ENCODE measurements at regions not wholly inside any gene's neighbourhood (a gene's known extent, or its start where the extent isn't known, plus 50 kb on each side); places are given as distances from the start of the nearest gene placed in this dataset.

GRCh38 chrX:140099221-140099620 is 133.9 kb upstream of the CXorf66 start:
- POLR2A ChIA-PET: no interaction called here
- Histone ChIP-seq H3K9me3 (replicated peaks; ENCODE audit: control insufficient read depth, insufficient read depth, low read depth, low read length) (no peaks in the 10 kb centered on the region), H3K9me1 (ENCODE audit: control insufficient read depth, insufficient read depth, low read length) (no peaks in the 10 kb centered on the region), H3K4me1 (replicated peaks in 1 of 2; ENCODE audit: control insufficient read depth in 2 of 2, insufficient read depth in 2 of 2, low read length in 2 of 2) (no peaks in the 10 kb centered on the region), H3K79me2 (ENCODE audit: control insufficient read depth, insufficient read depth, low read length) (no peaks in the 10 kb centered on the region), H4K20me1 (replicated peaks; ENCODE audit: control insufficient read depth, insufficient read depth, low read length) (no peaks in the 10 kb centered on the region), H2AFZ (ENCODE audit: low read depth, low read length) (no peak overlapping the region), H3K27me3 (ENCODE audit: control insufficient read depth in 2 of 2, insufficient read depth in 2 of 2, low read length in 2 of 2) (no peaks in the 10 kb centered on the region), H3K36me3 (ENCODE audit: control insufficient read depth, insufficient read depth, low read length) (no peaks in the 10 kb centered on the region), H3K4me3 (no peak overlapping the region), H3K27ac (ENCODE audit: extremely low read depth, low read depth, low read length) (no peak overlapping the region), H3K4me2 (ENCODE audit: insufficient read depth, low read length) (no peak overlapping the region), H3K9ac (ENCODE audit: insufficient read depth in 1 of 2, low read depth in 2 of 2, low read length in 2 of 2) (no peak overlapping the region)
- intact Hi-C loops (cut with micrococcal nuclease): no loop called here
- BruUV-seq (replicated peaks): no TSS peak
- DNase-seq (ENCODE audit: extremely low read depth in 1 of 4, low spot score in 3 of 4): no peak
- CTCF ChIA-PET (ENCODE audit: low intra/inter-chr PET ratio): no interaction called here
- WGBS (ENCODE audit: insufficient coverage, low coverage, missing lambda C conversion rate): 0% methylated on average over 4 of the region's 4 CpGs
- ATAC-seq: no peak
- in situ Hi-C loops (cut with MboI): no loop called here
- FAIRE-seq: no peak
- no peak for TF ChIP-seq SNAPC5 (CRISPR knock-in tag; IDR thresholded peaks at IDR 0.05)
- TF ChIP-seq ZNF589 (CRISPR knock-in tag; IDR thresholded peaks at IDR 0.05; ENCODE audit: low read depth): no peak
- TF ChIP-seq POLR2AphosphoS2 (IDR thresholded peaks at IDR 0.05; ENCODE audit: low read length): no peak
- no peak for TF ChIP-seq IRF2 (CRISPR knock-in tag; IDR thresholded peaks at IDR 0.05)
- no peak for TF ChIP-seq NONO (IDR thresholded peaks at IDR 0.05; ENCODE audit: low read depth in 2 of 2, low read length in 1 of 2)
- no peak for TF ChIP-seq ZNF785 (CRISPR knock-in tag; IDR thresholded peaks at IDR 0.05)
- no peak for TF ChIP-seq SREBF1 (IDR thresholded peaks at IDR 0.05; ENCODE audit: borderline replicate concordance, low read depth, low read length)
- TF ChIP-seq CUX1 (CRISPR knock-in tag; IDR thresholded peaks at IDR 0.05): no peak
- no peak for TF ChIP-seq CHCHD3 (CRISPR knock-in tag; IDR thresholded peaks at IDR 0.05)
- TF ChIP-seq MNT (conservative IDR thresholded peaks at IDR 0.05): no peak
- TF ChIP-seq TCFL5 (CRISPR knock-in tag; conservative IDR thresholded peaks at IDR 0.05): no peak
- no peak for TF ChIP-seq XRCC5 (IDR thresholded peaks at IDR 0.05; ENCODE audit: low read depth, low read length)
- TF ChIP-seq ZNF217 (CRISPR knock-in tag; IDR thresholded peaks at IDR 0.05): no peak
- TF ChIP-seq RBM22 (IDR thresholded peaks at IDR 0.05; ENCODE audit: low read depth, low read length, poor library complexity, severe bottlenecking): no peak
- TF ChIP-seq ZHX1 (conservative IDR thresholded peaks at IDR 0.05; ENCODE audit: low read length): no peak
